GM18511 (cell line): ENCODE measurements at regions not wholly inside any gene's neighbourhood (a gene's known extent, or its start where the extent isn't known, plus 50 kb on each side); places are given as distances from the start of the nearest gene placed in this dataset.
"Not testable (repeated sequence)": the region's sequence is repeated elsewhere in the genome, so short reads cannot be mapped to it uniquely, and the experiment has no call there.

Source experiments
- ATAC-seq: cut with Tn5 transposase; IDR thresholded peaks from one replicate; pipeline ENCODE4 v1.9.1; 2021; ENCODE audit warnings: mild to moderate bottlenecking, moderate library complexity; ENCODE audit not compliant: unreplicated experiment

DNA sequence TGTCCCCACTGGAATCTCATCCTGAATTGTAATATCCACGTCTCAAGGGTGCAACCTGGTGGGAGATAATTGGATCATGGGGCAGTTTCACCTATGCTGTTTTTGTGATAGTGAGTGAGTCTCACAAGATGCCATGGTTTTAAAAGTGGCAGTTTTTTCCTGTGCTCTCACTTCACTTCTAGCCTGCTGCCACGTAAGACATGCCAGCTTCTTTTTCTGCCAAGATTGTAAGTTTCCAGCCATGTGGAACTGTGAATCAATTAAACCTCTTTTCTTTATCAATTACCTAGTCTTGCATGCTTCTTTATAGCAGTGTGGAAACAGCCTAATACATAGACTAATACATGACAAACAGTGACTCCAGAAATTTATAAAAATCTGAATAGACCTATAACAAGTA lies 1131.8 kb downstream of the PCDH7 start:
- ATAC-seq, result no peak

DNA sequence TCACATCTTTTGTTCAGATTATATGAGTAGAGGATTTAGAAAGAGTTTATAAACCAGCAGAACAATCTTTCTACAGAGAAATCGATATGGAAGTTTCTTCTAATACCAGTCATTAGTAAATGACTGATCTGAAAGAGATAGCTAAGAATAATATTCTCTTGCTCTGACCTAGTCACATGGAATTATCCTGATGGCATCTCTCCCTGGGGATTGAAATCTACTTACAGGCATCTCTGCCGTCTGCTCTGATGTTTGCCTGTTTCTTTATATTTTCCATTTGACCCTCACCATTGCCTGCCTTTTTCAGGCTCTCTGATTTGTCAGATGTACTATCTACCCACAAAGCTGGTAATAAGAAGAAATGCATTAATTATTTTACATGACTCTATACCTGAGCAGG lies 1157.3 kb downstream of the PCDH7 start:
- ATAC-seq, result no peak

DNA sequence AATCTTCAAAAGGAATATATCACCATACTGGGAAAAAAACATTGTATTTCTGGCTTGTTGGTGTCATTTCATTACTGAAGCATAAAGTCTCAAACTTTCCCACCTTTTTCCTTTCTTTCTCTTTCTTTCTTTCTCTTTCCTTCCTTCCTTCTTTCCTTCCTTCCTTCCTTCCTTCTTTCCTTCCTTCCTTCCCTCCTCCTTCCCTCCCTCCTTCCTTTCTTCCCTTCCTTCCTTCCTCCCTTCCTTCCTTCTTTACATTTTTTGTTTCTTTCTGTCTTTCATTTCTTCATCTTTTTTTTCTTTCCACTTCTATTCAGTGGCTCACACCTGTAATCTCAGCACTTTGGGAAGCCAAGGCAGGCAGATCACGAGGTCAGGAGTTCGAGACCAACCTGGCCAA lies 1160.7 kb downstream of the PCDH7 start:
- not testable (repeated sequence) for ATAC-seq

- no peak for ATAC-seq
Measured at GRCh38 chr4:31896349-31896748, 1176.2 kb downstream of the PCDH7 start.

GRCh38 chr4:31905363-31905762 lies 1185.2 kb downstream of the PCDH7 start:
- no peak for ATAC-seq

- no peak for ATAC-seq
Measured at GRCh38 chr4:31908261-31908660, 1188.1 kb downstream of the PCDH7 start.

DNA sequence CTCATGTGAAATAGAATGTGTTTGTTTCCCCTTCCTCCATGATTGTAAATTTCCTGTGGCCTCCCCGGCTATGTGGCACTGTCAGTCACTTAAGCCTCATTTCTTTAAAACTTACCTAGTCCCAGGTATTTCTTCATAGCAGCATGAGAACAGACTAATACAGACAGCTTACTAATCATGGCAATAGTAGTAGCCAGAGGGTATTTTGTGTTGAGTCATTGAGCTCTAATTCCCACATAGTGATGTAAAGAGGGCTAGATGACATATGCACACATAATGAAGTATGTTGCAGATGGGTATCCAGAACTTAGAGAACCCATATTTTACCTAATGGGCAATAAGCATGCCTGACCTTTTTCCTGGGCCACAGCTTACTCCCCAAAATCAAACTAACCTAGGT lies 1197.2 kb downstream of the PCDH7 start:
- no peak for ATAC-seq

DNA sequence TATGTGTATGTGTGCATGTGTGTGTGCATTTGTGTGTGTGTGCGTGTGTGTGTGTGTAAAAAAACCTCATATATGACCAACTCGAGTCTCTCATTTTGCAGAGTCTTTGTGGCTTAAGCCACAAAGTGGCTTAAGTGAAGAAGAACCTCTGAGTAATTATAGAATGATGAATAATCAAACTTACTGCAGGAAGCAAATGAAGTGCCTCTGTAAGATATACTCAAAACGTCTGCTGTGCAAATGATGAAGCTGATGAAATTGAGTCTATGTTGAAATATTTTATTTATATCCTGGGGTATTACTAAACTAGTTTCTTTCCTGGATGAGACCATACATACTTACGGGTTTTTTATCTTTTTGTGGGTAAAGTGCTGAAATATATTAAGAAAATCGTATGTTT lies 1198.7 kb downstream of the PCDH7 start:
- ATAC-seq, result no peak

- ATAC-seq, result no peak
Measured at GRCh38 chr4:31923634-31924033, 1203.5 kb downstream of the PCDH7 start.

- ATAC-seq, result no peak
Measured at GRCh38 chr4:31929676-31930345, 1209.6 kb downstream of the PCDH7 start.

- ATAC-seq, result no peak
Measured at GRCh38 chr4:31946456-31946855, 1226.3 kb downstream of the PCDH7 start.

DNA sequence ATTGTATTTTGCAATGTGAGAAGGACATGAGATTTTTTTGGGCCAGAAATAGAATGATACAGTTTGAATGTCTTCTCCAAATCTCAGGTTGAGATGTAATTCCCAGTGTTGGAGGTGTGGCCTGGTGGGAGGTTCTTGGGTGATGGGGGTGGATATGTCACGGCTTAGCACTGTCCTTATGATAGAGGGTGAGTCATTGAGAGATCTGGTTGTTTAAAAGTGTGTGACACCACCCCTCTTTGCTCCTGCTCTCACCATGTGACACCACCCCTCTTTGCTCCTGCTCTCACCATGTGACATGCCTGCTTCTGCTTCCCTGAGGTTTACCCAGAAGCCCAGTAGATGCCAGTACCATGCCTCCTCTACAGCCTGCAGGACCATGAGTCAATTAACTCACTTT lies 1226.9 kb downstream of the PCDH7 start:
- no peak for ATAC-seq

DNA sequence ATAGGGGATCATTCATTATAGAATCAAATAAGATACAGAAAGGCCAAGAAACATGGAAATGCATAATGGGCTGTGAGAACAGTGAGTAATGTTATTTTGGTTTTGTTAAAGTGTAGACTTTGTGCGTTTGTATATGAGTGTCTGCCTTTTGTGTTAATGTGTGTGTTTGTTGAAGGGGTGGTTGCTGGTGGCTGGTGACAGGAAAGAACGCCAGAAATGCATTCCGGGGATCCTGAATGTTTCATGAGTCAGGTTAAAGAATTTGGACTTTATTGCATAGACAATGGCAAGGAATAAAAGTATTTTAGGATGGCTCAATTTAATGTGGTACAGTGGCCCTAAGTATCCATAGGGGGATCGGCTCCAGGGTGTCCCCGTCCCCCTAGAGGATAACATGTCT lies 1228.9 kb downstream of the PCDH7 start:
- ATAC-seq, result no peak

DNA sequence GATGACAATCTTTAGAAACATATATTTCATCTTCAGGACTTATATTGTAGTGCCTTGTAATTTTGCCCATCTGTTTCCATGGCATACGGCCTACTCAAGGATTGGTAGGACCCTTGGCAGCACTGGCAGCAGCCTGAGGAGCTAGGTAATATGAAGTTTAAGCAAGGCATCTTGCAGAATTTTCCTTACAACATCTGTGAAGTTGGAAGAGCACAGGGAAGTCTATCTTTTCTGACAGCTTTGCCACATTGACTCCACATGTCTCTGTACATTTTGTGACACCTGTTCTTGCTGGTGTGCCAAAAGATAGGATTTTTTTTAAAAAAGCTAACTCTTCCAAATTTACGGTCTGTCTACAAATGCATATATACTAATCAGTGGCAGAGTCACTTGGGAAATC lies 1235.2 kb downstream of the PCDH7 start:
- no peak for ATAC-seq

- no peak for ATAC-seq
Measured at GRCh38 chr4:31959972-31960371, 1239.8 kb downstream of the PCDH7 start.

DNA sequence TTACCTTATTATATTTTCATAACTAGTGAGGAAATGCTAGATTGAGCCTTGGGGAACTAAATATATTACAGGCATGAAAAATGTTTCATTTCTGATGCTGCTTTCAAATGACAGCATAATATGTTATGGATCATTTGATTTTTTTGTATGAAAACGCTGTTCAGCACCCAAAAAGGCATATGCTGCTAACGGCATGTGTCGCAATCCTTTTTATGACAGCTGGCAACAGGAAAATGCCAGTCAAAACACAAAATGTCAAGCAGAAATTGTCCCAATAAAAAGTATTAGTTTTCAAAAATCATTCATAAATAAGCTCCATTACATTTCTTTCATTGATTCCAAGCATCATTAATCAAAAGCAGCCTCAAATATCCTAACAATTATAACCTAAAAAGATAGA lies 1244.5 kb downstream of the PCDH7 start:
- no peak for ATAC-seq

GRCh38 chr4:31968842-31969241 lies 1248.7 kb downstream of the PCDH7 start:
- no peak for ATAC-seq

- no peak for ATAC-seq
Measured at GRCh38 chr4:31974490-31975002, 1254.4 kb downstream of the PCDH7 start.

GRCh38 chr4:31979988-31980387 lies 1259.8 kb downstream of the PCDH7 start:
- ATAC-seq, result no peak

DNA sequence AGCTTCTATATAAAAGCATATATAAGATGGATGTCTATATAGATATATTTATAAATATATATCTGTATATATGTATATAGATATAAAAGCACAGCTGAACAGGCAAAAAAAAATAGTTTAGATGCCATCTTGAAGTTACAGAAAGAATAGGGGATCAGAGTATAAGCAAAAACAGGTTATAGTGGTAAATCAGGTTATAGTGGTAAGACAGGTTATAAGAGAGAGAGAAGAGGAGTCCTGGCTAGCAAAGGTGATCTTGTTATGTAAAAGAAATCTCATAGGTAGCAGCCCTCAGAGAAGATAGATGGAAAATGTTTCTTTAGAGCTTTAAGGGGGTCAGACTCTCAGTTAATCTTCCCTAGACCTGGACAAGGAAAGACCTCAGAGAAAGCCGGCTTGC lies 1263.1 kb downstream of the PCDH7 start:
- ATAC-seq, result no peak

GRCh38 chr4:31983677-31984076 lies 1263.5 kb downstream of the PCDH7 start:
- no peak for ATAC-seq

GRCh38 chr4:31984872-31985271 lies 1264.7 kb downstream of the PCDH7 start:
- ATAC-seq, result no peak
